ENCODE measurements at regions not wholly inside any gene's neighbourhood (a gene's known extent, or its start where the extent isn't known, plus 50 kb on each side); places are given as distances from the start of the nearest gene placed in this dataset.

DNA sequence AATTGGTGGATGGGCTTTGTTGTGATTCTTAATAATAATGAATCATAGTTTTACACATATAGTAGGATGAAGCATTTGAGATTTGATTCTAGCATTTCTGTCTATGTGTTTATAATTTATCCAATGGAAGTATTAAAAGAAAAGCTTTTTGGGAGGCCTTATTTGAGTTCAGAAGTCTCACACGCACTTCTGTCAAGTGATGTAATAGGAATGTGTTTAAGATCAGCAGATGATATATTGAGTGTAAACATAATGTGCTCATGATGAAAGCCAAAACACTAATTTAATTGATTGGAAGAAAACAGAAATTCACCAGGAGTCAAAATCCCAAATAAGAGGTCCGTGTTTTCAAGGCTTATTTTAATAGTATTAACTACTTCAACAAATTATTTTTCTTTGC lies 435.6 kb upstream of the HSF2 start:
- Mint-ChIP-seq H3K27me3 (no peaks in the 10 kb centered on the region), H3K4me3 (no peak overlapping the region), H3K27ac (no peak overlapping the region), H3K4me1 (peaks cover 24% of the 10 kb centered on the region), H3K9me3 (no peaks in the 10 kb centered on the region), H3K36me3 (no peaks in the 10 kb centered on the region)

DNA sequence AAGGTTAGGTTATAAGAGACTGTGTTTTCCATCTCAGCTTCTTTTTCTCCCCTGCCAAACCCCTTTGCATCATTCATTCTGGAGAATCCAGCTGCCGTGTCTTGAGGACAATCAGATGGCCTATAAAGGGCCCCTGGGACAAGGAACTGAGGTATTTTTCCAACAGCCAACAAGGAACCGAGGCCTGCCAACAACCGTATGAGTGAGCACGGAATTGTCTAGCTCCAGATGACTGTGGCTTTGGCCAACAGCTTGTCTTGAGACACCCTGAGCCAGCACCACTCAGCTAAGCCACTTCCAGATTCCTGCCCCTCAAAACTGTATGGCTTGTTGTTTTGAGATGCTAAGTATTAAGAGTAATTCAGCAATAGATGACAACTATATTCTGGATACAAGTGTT lies 433.7 kb upstream of the HSF2 start:
- H3K27me3 Mint-ChIP-seq: no peaks in the 10 kb centered on the region
- H3K9me3 Mint-ChIP-seq: no peaks in the 10 kb centered on the region
- H3K36me3 Mint-ChIP-seq: no peaks in the 10 kb centered on the region
- H3K27ac Mint-ChIP-seq: no peak overlapping the region
- H3K4me3 Mint-ChIP-seq: no peak overlapping the region
- H3K4me1 Mint-ChIP-seq: peaks cover 8% of the 10 kb centered on the region

DNA sequence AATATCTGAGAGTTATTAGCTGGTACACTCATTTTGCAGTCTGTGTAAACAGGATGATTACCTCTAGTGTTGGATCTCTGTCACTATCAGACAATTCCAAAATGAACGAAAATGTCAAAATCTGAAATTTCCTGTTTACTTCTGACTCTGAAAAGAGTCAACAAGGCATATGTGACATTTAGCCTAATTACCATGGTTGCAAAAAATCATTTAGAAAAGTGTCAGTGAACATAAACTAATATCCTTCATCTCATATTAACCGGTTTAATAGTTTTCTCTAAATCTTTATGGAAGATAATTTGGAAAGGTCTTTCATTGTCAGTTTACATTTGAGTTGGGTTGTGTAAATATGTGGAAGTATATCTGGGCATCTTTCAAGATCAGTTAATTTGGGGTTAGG lies 431.8 kb upstream of the HSF2 start:
- Mint-ChIP-seq H3K27me3 (no peaks in the 10 kb centered on the region), H3K4me3 (no peak overlapping the region), H3K36me3 (no peaks in the 10 kb centered on the region), H3K4me1 (peaks cover 10% of the 10 kb centered on the region), H3K9me3 (no peaks in the 10 kb centered on the region), H3K27ac (no peak overlapping the region)

DNA sequence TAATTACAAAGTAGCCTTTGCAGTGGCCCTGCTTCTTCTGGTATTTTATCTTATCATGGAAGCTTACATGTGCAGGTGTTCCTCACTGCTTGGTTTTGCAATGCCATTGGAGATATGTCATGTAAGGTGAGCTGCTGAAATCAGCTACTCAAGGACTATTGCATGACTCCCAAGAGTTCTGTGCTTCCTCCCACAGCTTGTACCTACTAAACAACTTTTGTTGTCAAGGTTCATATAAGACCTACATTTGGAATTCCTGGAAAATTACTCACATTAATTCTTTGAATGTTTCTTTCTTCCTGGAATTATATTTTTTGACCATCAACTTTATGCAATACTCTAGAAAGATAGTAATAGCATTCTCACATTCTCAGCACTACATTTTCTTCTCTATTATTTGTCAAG lies 427.5 kb upstream of the HSF2 start:
- Mint-ChIP-seq H3K36me3 (no peaks in the 10 kb centered on the region), H3K9me3 (no peaks in the 10 kb centered on the region), H3K4me3 (no peak overlapping the region), H3K27me3 (no peaks in the 10 kb centered on the region), H3K27ac (no peak overlapping the region), H3K4me1 (peaks cover 25% of the 10 kb centered on the region)

DNA sequence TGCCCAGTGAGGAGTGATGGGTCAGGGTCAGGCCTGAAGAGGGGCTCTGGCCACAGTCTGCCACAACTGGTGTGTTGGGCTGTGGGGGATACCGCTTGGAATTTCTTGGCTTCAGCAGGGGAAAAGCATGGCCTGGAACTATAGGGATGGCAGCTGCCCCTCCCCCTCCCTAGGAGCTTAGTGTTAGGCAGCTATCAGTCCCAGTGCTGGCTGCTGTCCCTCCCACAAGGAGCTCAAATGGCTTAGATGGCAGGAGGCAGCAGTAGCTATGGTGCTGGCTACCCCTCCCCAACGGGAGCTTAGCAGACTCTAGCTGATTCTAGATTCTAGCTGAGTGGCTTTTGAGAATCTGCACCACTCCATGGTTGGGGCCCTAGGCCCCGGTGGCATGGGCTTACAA lies 414.5 kb upstream of the HSF2 start:
- no peaks in the 10 kb centered on the region for H3K4me1 Mint-ChIP-seq
- H3K4me3 Mint-ChIP-seq: no peak overlapping the region
- H3K27me3 Mint-ChIP-seq: no peaks in the 10 kb centered on the region
- H3K27ac Mint-ChIP-seq: no peak overlapping the region
- H3K36me3 Mint-ChIP-seq: no peaks in the 10 kb centered on the region
- H3K9me3 Mint-ChIP-seq: peaks cover 9% of the 10 kb centered on the region

DNA sequence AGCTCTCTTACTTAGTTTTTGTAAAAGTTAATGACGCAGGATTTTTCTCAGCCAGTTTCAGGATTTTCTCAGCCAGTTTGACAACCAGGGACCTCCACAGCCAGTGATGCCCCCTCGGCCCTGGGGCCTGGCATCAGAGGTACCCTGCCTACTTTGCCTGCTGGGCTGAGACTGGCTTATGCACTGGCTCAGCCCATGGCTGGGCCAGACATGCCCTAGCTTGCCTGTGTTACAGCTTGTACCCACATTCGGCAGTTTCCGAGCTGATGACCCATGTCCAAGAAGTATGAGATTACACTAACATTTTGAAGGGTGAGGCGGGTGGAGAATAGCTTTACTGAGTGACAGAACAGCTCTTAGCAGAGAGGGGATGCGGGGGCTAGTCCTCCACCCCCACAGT lies 406.1 kb upstream of the HSF2 start:
- H3K4me3 Mint-ChIP-seq: no peak overlapping the region
- peaks cover 10% of the 10 kb centered on the region for H3K4me1 Mint-ChIP-seq
- no peaks in the 10 kb centered on the region for H3K9me3 Mint-ChIP-seq
- H3K27ac Mint-ChIP-seq: no peak overlapping the region
- H3K36me3 Mint-ChIP-seq: no peaks in the 10 kb centered on the region
- no peaks in the 10 kb centered on the region for H3K27me3 Mint-ChIP-seq

DNA sequence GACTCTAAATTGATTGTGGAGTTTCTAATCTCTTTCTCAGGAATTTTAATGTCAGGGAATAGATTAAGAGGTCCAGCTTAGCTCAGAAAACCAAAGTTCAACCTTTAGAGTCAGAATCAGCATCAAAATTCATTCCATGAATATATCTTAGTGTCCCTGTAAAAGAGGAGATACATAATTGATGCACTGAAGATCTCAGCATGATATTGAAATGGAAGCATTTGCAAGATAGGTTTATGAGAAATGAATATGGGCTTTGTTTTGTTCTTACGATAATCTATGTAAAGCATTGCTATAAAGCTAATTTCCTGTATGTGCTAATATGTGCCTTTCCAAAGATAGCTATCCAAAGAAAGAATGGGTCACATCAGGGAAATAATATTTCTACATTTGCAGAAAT lies 404.5 kb upstream of the HSF2 start:
- H3K9me3 Mint-ChIP-seq: no peaks in the 10 kb centered on the region

DNA sequence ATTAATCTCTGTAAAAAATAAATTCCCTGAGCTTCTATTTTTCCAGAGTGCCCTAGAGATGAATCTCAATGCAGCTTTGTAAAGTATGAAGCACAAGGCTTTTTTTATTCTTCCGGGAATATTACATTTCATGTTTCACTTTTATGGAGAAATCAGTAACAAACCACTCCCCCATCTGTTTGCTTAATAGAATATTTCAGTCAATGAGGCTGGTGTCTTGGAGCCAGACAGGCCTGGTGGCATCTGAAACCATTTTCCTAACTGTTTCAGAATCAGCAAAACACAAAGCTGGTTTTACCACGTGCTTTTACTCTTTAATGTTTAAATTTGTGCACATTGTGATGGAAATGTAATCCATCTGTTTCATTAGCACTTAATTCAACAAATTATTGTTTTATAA lies 400.8 kb upstream of the HSF2 start:
- H3K27ac Mint-ChIP-seq: no peak overlapping the region
- no peaks in the 10 kb centered on the region for H3K4me1 Mint-ChIP-seq
- H3K27me3 Mint-ChIP-seq: no peaks in the 10 kb centered on the region
- no peaks in the 10 kb centered on the region for H3K9me3 Mint-ChIP-seq
- H3K4me3 Mint-ChIP-seq: no peak overlapping the region
- no peaks in the 10 kb centered on the region for H3K36me3 Mint-ChIP-seq

More for the DNA sequence above, 404.5 kb upstream of the HSF2 start:
- Mint-ChIP-seq H3K27me3 (no peaks in the 10 kb centered on the region), H3K4me1 (peaks cover 10% of the 10 kb centered on the region), H3K36me3 (no peaks in the 10 kb centered on the region), H3K4me3 (no peak overlapping the region), H3K27ac (no peak overlapping the region)

DNA sequence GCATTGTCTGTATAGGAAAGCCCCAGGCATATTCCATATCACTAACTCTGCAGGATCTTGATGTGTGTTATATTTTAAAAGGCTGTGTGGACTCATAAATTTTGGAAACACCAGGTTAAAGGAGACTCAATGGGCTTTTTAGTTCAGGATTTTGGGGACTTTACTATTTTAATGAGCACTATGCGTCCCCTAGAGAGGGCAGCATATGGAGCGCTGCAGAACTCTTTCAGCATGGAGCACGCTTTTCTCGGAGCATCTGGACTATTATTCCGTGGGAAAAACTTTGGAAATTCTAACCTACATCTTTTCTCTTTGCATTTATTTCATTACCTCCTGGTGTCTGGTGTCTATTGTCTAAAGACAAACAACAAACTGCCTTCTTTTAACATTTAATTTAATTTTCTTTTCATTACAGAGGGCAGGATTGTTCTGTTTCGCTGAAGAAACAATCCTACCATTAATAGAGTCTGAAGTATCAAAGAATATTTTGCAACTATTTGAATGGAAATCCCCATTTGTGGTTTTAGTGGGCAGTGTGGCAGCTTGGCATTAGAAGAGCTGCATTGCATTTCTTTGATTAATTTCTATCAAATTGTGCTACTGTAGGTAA lies 399.9 kb upstream of the HSF2 start:
- no peak overlapping the region for H3K4me3 Mint-ChIP-seq
- H3K36me3 Mint-ChIP-seq: no peaks in the 10 kb centered on the region
- no peak overlapping the region for H3K27ac Mint-ChIP-seq
- no peaks in the 10 kb centered on the region for H3K27me3 Mint-ChIP-seq
- no peaks in the 10 kb centered on the region for H3K9me3 Mint-ChIP-seq
- H3K4me1 Mint-ChIP-seq: no peaks in the 10 kb centered on the region

DNA sequence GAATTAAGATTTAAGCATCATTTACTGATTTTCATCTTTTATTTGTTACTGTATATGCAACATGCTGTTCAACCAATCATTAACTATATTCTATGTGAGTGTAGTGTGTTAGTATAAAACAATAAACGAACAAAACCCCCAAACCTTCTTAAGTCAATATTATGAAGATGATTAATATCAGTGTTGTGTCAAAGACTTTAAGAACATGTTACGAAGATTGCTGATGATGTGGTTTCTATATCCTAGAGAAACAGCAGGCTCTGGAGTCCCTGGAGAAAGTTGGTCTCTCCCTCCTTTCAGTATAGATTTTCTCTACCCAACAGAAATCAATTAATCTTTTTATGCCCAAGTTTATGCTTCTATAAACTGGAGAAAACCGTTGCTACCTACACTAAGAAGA lies 393.8 kb upstream of the HSF2 start:
- no peaks in the 10 kb centered on the region for H3K9me3 Mint-ChIP-seq
- H3K4me3 Mint-ChIP-seq: no peak overlapping the region
- H3K27ac Mint-ChIP-seq: no peak overlapping the region
- no peaks in the 10 kb centered on the region for H3K27me3 Mint-ChIP-seq
- H3K4me1 Mint-ChIP-seq: peaks cover 11% of the 10 kb centered on the region
- H3K36me3 Mint-ChIP-seq: no peaks in the 10 kb centered on the region

DNA sequence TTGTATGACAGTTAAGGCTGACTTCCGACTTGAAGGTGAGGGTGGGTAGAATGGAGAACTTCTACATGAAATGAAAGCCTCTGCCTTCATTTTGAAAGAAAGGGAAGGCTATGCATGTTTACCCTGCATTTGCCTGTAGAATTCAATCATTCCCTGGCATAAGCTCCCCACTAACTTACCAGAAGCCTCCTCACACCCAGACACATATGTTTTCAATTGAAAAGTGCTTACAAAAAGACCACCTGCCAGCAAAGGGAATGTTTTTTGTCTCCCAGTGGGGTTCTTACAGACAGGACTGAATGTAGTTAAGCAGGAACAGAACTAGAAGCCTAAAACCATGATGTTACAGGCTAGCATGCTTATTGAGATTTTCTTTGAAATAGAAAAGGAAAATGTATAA lies 392.1 kb upstream of the HSF2 start:
- no peaks in the 10 kb centered on the region for H3K9me3 Mint-ChIP-seq
- H3K27ac Mint-ChIP-seq: no peak overlapping the region
- H3K27me3 Mint-ChIP-seq: no peaks in the 10 kb centered on the region
- H3K4me1 Mint-ChIP-seq: peaks cover 11% of the 10 kb centered on the region
- H3K4me3 Mint-ChIP-seq: no peak overlapping the region
- no peaks in the 10 kb centered on the region for H3K36me3 Mint-ChIP-seq

DNA sequence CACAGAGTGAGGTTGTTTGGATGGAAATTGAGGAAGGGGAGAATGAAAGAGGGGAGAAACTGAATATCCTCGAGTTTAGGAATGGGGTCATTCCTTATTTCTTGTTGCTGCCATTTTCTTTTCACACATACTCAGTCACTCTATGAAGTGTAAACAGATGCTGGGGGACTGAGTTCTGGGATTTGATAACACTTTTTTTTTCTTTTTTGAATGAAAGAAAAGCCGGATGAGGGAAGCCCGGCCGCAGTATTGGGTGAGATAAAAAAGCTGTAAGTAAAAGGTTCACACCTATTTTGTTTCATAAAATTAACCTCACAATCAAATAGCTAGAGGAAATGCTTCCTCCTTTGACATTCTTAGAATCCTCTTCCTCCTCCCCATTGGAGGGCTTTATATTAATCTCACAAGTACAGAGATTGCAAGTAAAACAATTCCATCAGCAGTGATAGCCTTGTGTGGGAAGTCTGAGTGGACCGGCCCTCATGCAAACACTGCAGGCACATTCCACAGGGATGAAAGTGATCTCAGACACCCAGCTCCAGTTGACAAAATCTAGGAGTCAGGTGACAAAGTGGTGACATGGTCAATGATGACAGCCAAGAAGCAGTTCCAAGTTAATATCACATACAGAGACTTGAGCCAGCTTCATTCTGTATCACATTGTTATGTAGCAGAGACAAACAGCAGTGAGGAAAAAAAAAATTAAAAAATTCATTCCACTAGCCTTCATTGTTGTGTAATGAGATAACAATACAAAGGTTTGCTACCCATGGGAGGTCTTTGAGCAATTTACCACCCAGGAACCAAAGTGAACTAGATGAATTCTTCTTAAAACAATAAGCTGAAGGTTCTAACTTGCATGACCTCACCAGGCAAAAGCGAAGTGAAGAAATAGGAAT lies 391.1 kb upstream of the HSF2 start:
- H3K27ac Mint-ChIP-seq: no peak overlapping the region
- peaks cover 11% of the 10 kb centered on the region for H3K4me1 Mint-ChIP-seq
- H3K9me3 Mint-ChIP-seq: no peaks in the 10 kb centered on the region
- H3K36me3 Mint-ChIP-seq: no peaks in the 10 kb centered on the region
- no peaks in the 10 kb centered on the region for H3K27me3 Mint-ChIP-seq
- no peak overlapping the region for H3K4me3 Mint-ChIP-seq

DNA sequence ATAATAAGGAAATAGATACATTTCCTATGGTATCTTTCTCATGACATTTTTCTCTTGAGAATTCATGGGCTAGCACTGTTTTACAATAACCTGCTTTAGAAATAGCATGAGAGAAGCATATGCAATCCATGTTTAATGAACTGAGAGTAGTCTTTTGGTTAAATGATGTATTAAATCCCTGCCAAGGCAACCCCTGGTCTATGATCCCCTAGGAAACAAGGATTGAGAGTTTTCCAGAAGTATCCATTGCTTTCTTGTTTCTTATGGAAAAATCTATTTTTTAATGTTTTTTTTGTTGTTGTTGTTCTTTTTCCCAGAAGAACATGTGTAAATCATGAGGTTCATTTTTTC lies 390.5 kb upstream of the HSF2 start:
- H3K27ac Mint-ChIP-seq: no peak overlapping the region
- H3K36me3 Mint-ChIP-seq: no peaks in the 10 kb centered on the region
- no peaks in the 10 kb centered on the region for H3K27me3 Mint-ChIP-seq
- no peak overlapping the region for H3K4me3 Mint-ChIP-seq
- peaks cover 11% of the 10 kb centered on the region for H3K4me1 Mint-ChIP-seq
- no peaks in the 10 kb centered on the region for H3K9me3 Mint-ChIP-seq

DNA sequence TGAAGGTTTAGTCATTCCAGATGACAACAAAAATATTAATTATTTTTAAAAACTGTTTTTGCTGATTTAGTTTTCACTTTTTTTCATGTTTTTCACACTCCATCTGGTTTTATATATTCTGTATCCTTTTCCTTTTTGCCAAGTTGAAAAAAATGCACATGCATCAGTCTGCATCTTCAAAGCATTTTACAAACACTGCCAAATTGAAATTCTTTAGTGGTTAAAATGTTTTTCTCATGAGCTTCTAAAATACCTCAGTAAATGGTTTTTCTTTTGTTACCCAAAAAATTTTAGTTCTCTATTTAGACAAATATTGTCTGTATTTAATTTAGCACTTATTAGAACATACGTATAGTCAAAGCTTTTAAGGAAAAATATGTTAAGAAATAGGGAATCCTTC lies 386.9 kb upstream of the HSF2 start:
- no peak overlapping the region for H3K27ac Mint-ChIP-seq
- no peaks in the 10 kb centered on the region for H3K27me3 Mint-ChIP-seq
- no peak overlapping the region for H3K4me3 Mint-ChIP-seq
- H3K4me1 Mint-ChIP-seq: peaks cover 11% of the 10 kb centered on the region
- no peaks in the 10 kb centered on the region for H3K36me3 Mint-ChIP-seq
- H3K9me3 Mint-ChIP-seq: no peaks in the 10 kb centered on the region

DNA sequence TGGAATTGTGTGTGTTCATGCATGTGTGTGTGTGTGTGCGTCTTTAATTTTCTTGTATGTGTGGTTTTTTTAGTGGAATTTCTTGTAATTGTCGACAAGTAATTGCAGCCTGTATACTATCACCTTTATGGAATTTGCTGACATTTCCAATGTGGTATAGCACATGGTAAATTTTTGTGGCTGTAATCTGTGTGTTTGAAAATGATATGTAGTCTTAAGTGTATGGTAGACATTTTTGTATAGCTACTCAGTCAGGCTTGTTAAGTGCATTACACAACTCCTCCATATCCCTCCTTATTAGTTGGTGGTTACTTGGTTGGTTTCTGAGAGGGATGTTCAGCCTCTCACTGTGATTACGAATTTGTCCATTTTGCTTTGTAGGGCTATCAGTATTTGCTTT lies 384.5 kb upstream of the HSF2 start:
- Mint-ChIP-seq H3K27ac (no peak overlapping the region), H3K4me3 (no peak overlapping the region), H3K36me3 (no peaks in the 10 kb centered on the region), H3K9me3 (no peaks in the 10 kb centered on the region), H3K4me1 (no peaks in the 10 kb centered on the region), H3K27me3 (no peaks in the 10 kb centered on the region)

DNA sequence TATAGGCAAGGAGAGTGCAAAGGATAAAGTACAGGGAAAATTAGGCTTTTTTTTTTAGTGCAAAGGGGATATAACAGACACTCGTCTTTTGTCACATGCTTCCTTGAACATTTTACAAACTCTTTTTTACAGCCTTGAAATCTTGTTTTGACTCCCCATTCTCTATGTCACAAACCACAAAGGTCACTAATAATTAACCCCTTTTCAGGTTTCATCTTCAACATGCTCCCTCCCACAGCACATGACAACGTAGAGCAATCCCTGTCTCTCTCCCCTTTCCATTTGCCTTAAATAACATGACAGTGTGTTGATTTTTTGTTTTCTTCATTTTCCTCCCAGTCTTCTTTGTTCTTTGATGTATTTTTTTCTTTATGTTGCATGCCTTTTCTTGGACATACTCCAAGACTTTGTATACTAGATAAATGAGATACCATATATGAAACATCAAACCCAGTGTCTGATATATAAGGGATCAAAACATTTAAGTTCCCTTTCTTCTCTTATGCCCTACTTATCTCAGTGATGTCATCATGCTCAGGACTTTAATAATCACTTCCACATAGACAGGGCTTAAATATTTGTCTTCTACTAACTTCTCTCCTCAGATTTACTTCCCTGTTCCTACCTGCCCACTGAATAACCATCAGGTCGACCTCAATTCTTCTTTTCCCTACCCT lies 378.7 kb upstream of the HSF2 start:
- H3K4me3 Mint-ChIP-seq: no peak overlapping the region
- no peaks in the 10 kb centered on the region for H3K36me3 Mint-ChIP-seq
- no peak overlapping the region for H3K27ac Mint-ChIP-seq
- H3K4me1 Mint-ChIP-seq: peaks cover 9% of the 10 kb centered on the region
- H3K27me3 Mint-ChIP-seq: no peaks in the 10 kb centered on the region
- no peaks in the 10 kb centered on the region for H3K9me3 Mint-ChIP-seq

All from activated naive CD4-positive, alpha-beta T cell treated with anti-CD3 and anti-CD28 coated beads, Interleukin-2, amount 50 U/mL, for 24 hours (primary cell).